ENCODE measurements at regions not wholly inside any gene's neighbourhood (a gene's known extent, or its start where the extent isn't known, plus 50 kb on each side); places are given as distances from the start of the nearest gene placed in this dataset.

- H3K9me3 Mint-ChIP-seq, result peaks cover 0 to 12% of the 10 kb centered on the region in 2 donors
- H3K27me3 Mint-ChIP-seq, result peaks cover 11% of the 10 kb centered on the region
- H3K4me3 Mint-ChIP-seq, result no peak overlapping the region
- no peaks in the 10 kb centered on the region for H3K4me1 Mint-ChIP-seq
- no peak for DNase-seq
- no peak for ATAC-seq
- H3K27ac Mint-ChIP-seq, result peak overlapping the region in 1 of 2 donors; percentile 27
These were observed 1357.5 kb upstream of the CELF4 start for GRCh38 chr18:38923126-38923525.

GRCh38 chr18:38909972-38910371, 1344.4 kb upstream of the CELF4 start:
- H3K9me3 Mint-ChIP-seq, result no peaks in the 10 kb centered on the region
- H3K27ac Mint-ChIP-seq, result no peak overlapping the region
- no peak for DNase-seq
- ATAC-seq, result no peak
- H3K4me1 Mint-ChIP-seq, result no peaks in the 10 kb centered on the region
- H3K27me3 Mint-ChIP-seq, result no peaks in the 10 kb centered on the region
- H3K4me3 Mint-ChIP-seq, result no peak overlapping the region

- no peaks in the 10 kb centered on the region for H3K27me3 Mint-ChIP-seq
- no peak overlapping the region for H3K4me3 Mint-ChIP-seq
- H3K27ac Mint-ChIP-seq, result peak overlapping the region in 1 of 2 donors; percentile 12
- no peaks in the 10 kb centered on the region for H3K9me3 Mint-ChIP-seq
- ATAC-seq (no peak), DNase-seq (no peak)
- no peaks in the 10 kb centered on the region for H3K4me1 Mint-ChIP-seq
These were observed 1337.2 kb upstream of the CELF4 start for GRCh38 chr18:38902796-38903195.

GRCh38 chr18:38900445-38900844, 1334.8 kb upstream of the CELF4 start:
- Mint-ChIP-seq H3K27me3 (no peaks in the 10 kb centered on the region), H3K27ac (no peak overlapping the region), H3K9me3 (peaks cover 7 to 8% of the 10 kb centered on the region in 2 donors), H3K4me3 (no peak overlapping the region), H3K4me1 (no peaks in the 10 kb centered on the region)
- DNase-seq (no peak), ATAC-seq (no peak)

GRCh38 chr18:38900031-38900430, 1334.4 kb upstream of the CELF4 start:
- no peaks in the 10 kb centered on the region for H3K27me3 Mint-ChIP-seq
- ATAC-seq (no peak), DNase-seq (no peak)
- H3K4me3 Mint-ChIP-seq, result no peak overlapping the region
- no peaks in the 10 kb centered on the region for H3K4me1 Mint-ChIP-seq
- H3K27ac Mint-ChIP-seq, result no peak overlapping the region
- peaks cover 7 to 8% of the 10 kb centered on the region in 2 donors for H3K9me3 Mint-ChIP-seq

GRCh38 chr18:38899252-38899651, 1333.7 kb upstream of the CELF4 start:
- DNase-seq (no peak), ATAC-seq (no peak)
- Mint-ChIP-seq H3K4me1 (no peaks in the 10 kb centered on the region), H3K27ac (no peak overlapping the region), H3K4me3 (no peak overlapping the region), H3K9me3 (peaks cover 7 to 12% of the 10 kb centered on the region in 2 donors), H3K27me3 (no peaks in the 10 kb centered on the region)

GRCh38 chr18:38898167-38898566, 1332.6 kb upstream of the CELF4 start:
- Mint-ChIP-seq H3K4me3 (no peak overlapping the region), H3K27ac (no peak overlapping the region), H3K4me1 (no peaks in the 10 kb centered on the region), H3K9me3 (peaks cover 7 to 18% of the 10 kb centered on the region in 2 donors), H3K27me3 (no peaks in the 10 kb centered on the region)
- DNase-seq (no peak), ATAC-seq (no peak)

- Mint-ChIP-seq H3K4me1 (no peaks in the 10 kb centered on the region), H3K9me3 (peaks cover 7 to 19% of the 10 kb centered on the region in 2 donors), H3K27me3 (no peaks in the 10 kb centered on the region), H3K27ac (no peak overlapping the region), H3K4me3 (no peak overlapping the region)
- DNase-seq (no peak), ATAC-seq (no peak)
These were observed 1330.0 kb upstream of the CELF4 start for GRCh38 chr18:38895560-38895959.

GRCh38 chr18:38887671-38888020, 1322.0 kb upstream of the CELF4 start:
- Mint-ChIP-seq H3K27me3 (no peaks in the 10 kb centered on the region), H3K27ac (no peak overlapping the region), H3K4me3 (no peak overlapping the region), H3K4me1 (no peaks in the 10 kb centered on the region), H3K9me3 (no peaks in the 10 kb centered on the region)
- no peak for ATAC-seq
- DNase-seq, result no peak

- Mint-ChIP-seq H3K27me3 (no peaks in the 10 kb centered on the region), H3K4me1 (no peaks in the 10 kb centered on the region), H3K4me3 (no peak overlapping the region), H3K9me3 (no peaks in the 10 kb centered on the region), H3K27ac (no peak overlapping the region)
- DNase-seq, result no peak
- no peak for ATAC-seq
These were observed 1321.5 kb upstream of the CELF4 start for GRCh38 chr18:38886861-38887670.

GRCh38 chr18:38886235-38886634, 1320.6 kb upstream of the CELF4 start:
- H3K27ac Mint-ChIP-seq, result no peak overlapping the region

GRCh38 chr18:38884050-38884449, 1318.5 kb upstream of the CELF4 start:
- Mint-ChIP-seq H3K9me3 (peaks cover 0 to 11% of the 10 kb centered on the region in 2 donors), H3K27ac (no peak overlapping the region), H3K27me3 (no peaks in the 10 kb centered on the region), H3K4me1 (no peaks in the 10 kb centered on the region), H3K4me3 (no peak overlapping the region)
- DNase-seq (no peak), ATAC-seq (no peak)

More at GRCh38 chr18:38886235-38886634, 1320.6 kb upstream of the CELF4 start:
- Mint-ChIP-seq H3K27me3 (no peaks in the 10 kb centered on the region), H3K9me3 (peaks cover 0 to 7% of the 10 kb centered on the region in 2 donors), H3K4me1 (no peaks in the 10 kb centered on the region), H3K4me3 (no peak overlapping the region)
- DNase-seq, result no peak
- ATAC-seq, result no peak

- Mint-ChIP-seq H3K27me3 (no peaks in the 10 kb centered on the region), H3K9me3 (peaks cover under 1 to 11% of the 10 kb centered on the region in 2 donors), H3K4me3 (no peak overlapping the region), H3K27ac (no peak overlapping the region), H3K4me1 (no peaks in the 10 kb centered on the region)
- no peak for ATAC-seq
- no peak for DNase-seq
These were observed 1317.5 kb upstream of the CELF4 start for GRCh38 chr18:38883111-38883510.

GRCh38 chr18:38879871-38880270, 1314.3 kb upstream of the CELF4 start:
- H3K27ac Mint-ChIP-seq, result no peak overlapping the region
- H3K27me3 Mint-ChIP-seq, result no peaks in the 10 kb centered on the region
- no peak overlapping the region for H3K4me3 Mint-ChIP-seq
- no peaks in the 10 kb centered on the region for H3K4me1 Mint-ChIP-seq
- ATAC-seq (no peak), DNase-seq (no peak)
- H3K9me3 Mint-ChIP-seq, result peaks cover 5 to 11% of the 10 kb centered on the region in 2 donors

- Mint-ChIP-seq H3K27ac (no peak overlapping the region), H3K4me3 (no peak overlapping the region)
These were observed 1306.7 kb upstream of the CELF4 start for GRCh38 chr18:38872342-38872741.

GRCh38 chr18:38868757-38869156, 1303.2 kb upstream of the CELF4 start:
- Mint-ChIP-seq H3K9me3 (peaks cover 0 to 4% of the 10 kb centered on the region in 2 donors), H3K4me3 (no peak overlapping the region), H3K27ac (no peak overlapping the region), H3K27me3 (peaks cover 8% of the 10 kb centered on the region), H3K4me1 (no peaks in the 10 kb centered on the region)
- ATAC-seq, result no peak
- DNase-seq, result no peak

More at GRCh38 chr18:38872342-38872741, 1306.7 kb upstream of the CELF4 start:
- Mint-ChIP-seq H3K9me3 (peaks cover 0 to 4% of the 10 kb centered on the region in 2 donors), H3K4me1 (no peaks in the 10 kb centered on the region), H3K27me3 (peaks cover 10% of the 10 kb centered on the region)
- DNase-seq (no peak), ATAC-seq (no peak)

- no peak overlapping the region for H3K27ac Mint-ChIP-seq
- no peaks in the 10 kb centered on the region for H3K9me3 Mint-ChIP-seq
- H3K27me3 Mint-ChIP-seq, result no peaks in the 10 kb centered on the region
- DNase-seq (no peak), ATAC-seq (no peak)
- no peaks in the 10 kb centered on the region for H3K4me1 Mint-ChIP-seq
- no peak overlapping the region for H3K4me3 Mint-ChIP-seq
These were observed 1302.1 kb upstream of the CELF4 start for GRCh38 chr18:38867680-38868079.
